CD14-positive monocyte (primary cell): ENCODE measurements at regions not wholly inside any gene's neighbourhood (a gene's known extent, or its start where the extent isn't known, plus 50 kb on each side); places are given as distances from the start of the nearest gene placed in this dataset.

Source experiments
- DNase-seq, 3 donors: peaks; one replicate each; pipeline ENCODE4 v3.0.0-alpha.2; 2011 to 2022
- H2AFZ ChIP-seq: 2 replicates; pipeline ENCODE4 v1.6.0; 2012; ENCODE audit warnings: mild to moderate bottlenecking, low read depth, low read length, inconsistent platforms; ENCODE audit not compliant: insufficient read depth, poor library complexity, severe bottlenecking
- H3K27ac ChIP-seq, 2 donors: 1 replicate in 1 of 2; 2 replicates in 1 of 2; pipeline ENCODE4 v1.5.1; 2012 to 2013; ENCODE audit warnings: low read length in 2 of 2, control low read depth in 1 of 2, inconsistent platforms in 1 of 2, low read depth in 1 of 2, mild to moderate bottlenecking in 1 of 2
- H3K27me3 ChIP-seq, 2 donors: one replicate each; pipeline versions ENCODE4 v1.6.0 to v1.6.1; 2011 to 2013; ENCODE audit warnings: low read length in 2 of 2; ENCODE audit not compliant: control insufficient read depth in 2 of 2, insufficient read depth in 2 of 2
- H3K36me3 ChIP-seq, 2 donors: replicated peaks in 1 of 2; 1 replicate in 1 of 2; 2 replicates in 1 of 2; pipeline versions ENCODE4 v1.5.1 to v1.6.1; 2012 to 2013; ENCODE audit warnings: low read length in 2 of 2, control low read depth in 1 of 2, inconsistent platforms in 1 of 2, mild to moderate bottlenecking in 1 of 2; ENCODE audit not compliant: insufficient read depth in 2 of 2, control insufficient read depth in 1 of 2
- H3K4me1 ChIP-seq, 2 donors: 1 replicate in 1 of 2; 2 replicates in 1 of 2; pipeline versions ENCODE4 v1.5.1 to v1.6.1; 2012 to 2013; ENCODE audit warnings: low read length in 2 of 2, control low read depth in 1 of 2, inconsistent platforms in 1 of 2, mild to moderate bottlenecking in 1 of 2, moderate library complexity in 1 of 2; ENCODE audit not compliant: insufficient read depth in 2 of 2, control insufficient read depth in 1 of 2
- H3K4me2 ChIP-seq: replicated peaks from 2 replicates; pipeline ENCODE3; 2012; ENCODE audit warnings: low read length, moderate library complexity, mild to moderate bottlenecking; ENCODE audit not compliant: poor library complexity, severe bottlenecking; ENCODE audit errors: extremely low read depth
- H3K4me3 ChIP-seq, 3 experiments: fragments of 200-600 bp in 1 of 3; sonication (generic) in 1 of 3; replicated peaks in 1 of 3; 1 replicate in 2 of 3; 2 replicates in 1 of 3; pipeline ENCODE4 v1.5.1; 2011 to 2013; ENCODE audit warnings: low read length in 3 of 3, mild to moderate bottlenecking in 3 of 3, control low read depth in 2 of 3, low read depth in 2 of 3, inconsistent platforms in 1 of 3, moderate library complexity in 1 of 3
- H3K79me2 ChIP-seq: 2 replicates; pipeline ENCODE4 v1.6.0; 2012; ENCODE audit warnings: mild to moderate bottlenecking, control low read depth, inconsistent platforms, low read length, moderate library complexity; ENCODE audit not compliant: insufficient read depth
- H3K9ac ChIP-seq: 2 replicates; pipeline ENCODE4 v1.6.0; 2017; ENCODE audit warnings: low read length, mild to moderate bottlenecking; ENCODE audit not compliant: insufficient read depth, poor library complexity, severe bottlenecking
- H3K9me3 ChIP-seq, 2 donors: replicated peaks in 1 of 2; 1 replicate in 1 of 2; 2 replicates in 1 of 2; pipeline versions ENCODE4 v1.5.1 to v1.6.1; 2012 to 2013; ENCODE audit warnings: low read length in 2 of 2, control low read depth in 1 of 2; ENCODE audit not compliant: control insufficient read depth in 1 of 2, insufficient read depth in 1 of 2
- H4K20me1 ChIP-seq: 2 replicates; pipeline ENCODE4 v1.6.0; 2012; ENCODE audit warnings: mild to moderate bottlenecking, low read length, control low read depth, moderate library complexity; ENCODE audit not compliant: insufficient read depth
- H3K27ac Mint-ChIP-seq, 7 donors: one replicate each; pipeline ENCODE4 v1.8.0; 2020; ENCODE audit warnings: mild to moderate bottlenecking in 7 of 7, mixed read lengths in 7 of 7, moderate library complexity in 6 of 7, inconsistent platforms in 2 of 7
- H3K27me3 Mint-ChIP-seq, 3 donors: one replicate each; pipeline ENCODE4 v1.8.0; 2021 to 2022; ENCODE audit warnings: low read depth in 3 of 3, mild to moderate bottlenecking in 3 of 3, mixed read lengths in 3 of 3, moderate library complexity in 3 of 3, inconsistent platforms in 1 of 3
- H3K36me3 Mint-ChIP-seq, 2 donors: one replicate each; pipeline ENCODE4 v1.8.0; 2020; ENCODE audit warnings: mixed read lengths in 2 of 2, inconsistent platforms in 1 of 2, mild to moderate bottlenecking in 1 of 2
- H3K4me1 Mint-ChIP-seq: one replicate; pipeline ENCODE4 v1.8.0; 2020; ENCODE audit warnings: mild to moderate bottlenecking, mixed read lengths
- H3K4me3 Mint-ChIP-seq, 2 donors: one replicate each; pipeline ENCODE4 v1.8.0; 2020; ENCODE audit warnings: mild to moderate bottlenecking in 2 of 2, mixed read lengths in 2 of 2, moderate library complexity in 1 of 2
- H3K9me3 Mint-ChIP-seq, 7 donors: one replicate each; pipeline ENCODE4 v1.8.0; 2020 to 2022; ENCODE audit warnings: mixed read lengths in 7 of 7, mild to moderate bottlenecking in 6 of 7, moderate library complexity in 6 of 7, inconsistent platforms in 2 of 7
- CTCF ChIP-seq: fragments of 200-600 bp; IDR thresholded peaks from one replicate; pipeline ENCODE4 v1.8.0; 2022; ENCODE audit warnings: antibody characterized with exemption, mild to moderate bottlenecking
- WGBS: methylation state at CpG from one replicate; pipeline ENCODE4 v1.1.5; 2013; ENCODE audit warnings: missing lambda C conversion rate; ENCODE audit not compliant: insufficient coverage; 5-methylcytosine and 5-hydroxymethylcytosine counted together
- intact Hi-C, 2 donors: fragments of 100-400 bp; cut with micrococcal nuclease; formaldehyde crosslinking; loops; one replicate each; pipeline versions ENCODE4 v1.15.0 to v1.15.1; 2023

- no peaks in the 10 kb centered on the region for H3K4me1 ChIP-seq
- no peaks in the 10 kb centered on the region for H3K36me3 ChIP-seq
- no peak for TF ChIP-seq CTCF
- Mint-ChIP-seq H3K9me3 (peaks cover 0 to 10% (median 2%) of the 10 kb centered on the region in 7 donors), H3K4me1 (no peaks in the 10 kb centered on the region), H3K4me3 (no peak overlapping the region), H3K27me3 (no peaks in the 10 kb centered on the region), H3K27ac (no peak overlapping the region), H3K36me3 (no peaks in the 10 kb centered on the region)
- no peak overlapping the region for H3K4me3 ChIP-seq
- DNase-seq = no peak
- H3K9me3 ChIP-seq = no peaks in the 10 kb centered on the region
- no peaks in the 10 kb centered on the region for H3K79me2 ChIP-seq
- no CpG with 5 or more reads among the region's 3 CpGs for WGBS
- H3K27ac ChIP-seq = no peak overlapping the region
- no peak overlapping the region for H3K4me2 ChIP-seq
- H2AFZ ChIP-seq = no peak overlapping the region
- H3K27me3 ChIP-seq = no peaks in the 10 kb centered on the region
- intact Hi-C loops = no loop called here
- no peak overlapping the region for H3K9ac ChIP-seq
- no peaks in the 10 kb centered on the region for H4K20me1 ChIP-seq
Observed at GRCh38 chr18:38458698-38459097, 893.1 kb upstream of the CELF4 start.

GRCh38 chr18:38456253-38456652 is 890.7 kb upstream of the CELF4 start:
- Histone ChIP-seq H3K27ac (no peak overlapping the region), H2AFZ (no peak overlapping the region), H3K4me3 (no peak overlapping the region), H3K36me3 (no peaks in the 10 kb centered on the region), H3K9ac (no peak overlapping the region), H3K79me2 (no peaks in the 10 kb centered on the region), H4K20me1 (no peaks in the 10 kb centered on the region), H3K9me3 (no peaks in the 10 kb centered on the region), H3K4me1 (no peaks in the 10 kb centered on the region), H3K4me2 (no peak overlapping the region), H3K27me3 (no peaks in the 10 kb centered on the region)
- H3K27ac Mint-ChIP-seq = no peak overlapping the region
- DNase-seq = no peak
- peaks cover 0 to 6% (median 2%) of the 10 kb centered on the region in 7 donors for H3K9me3 Mint-ChIP-seq
- no peak overlapping the region for H3K4me3 Mint-ChIP-seq
- H3K4me1 Mint-ChIP-seq = no peaks in the 10 kb centered on the region
- no peak for TF ChIP-seq CTCF
- intact Hi-C loops = no loop called here
- no peaks in the 10 kb centered on the region for H3K36me3 Mint-ChIP-seq
- WGBS = 95% methylated on average over 3 of the region's 5 CpGs
- peaks cover 0 to 1% (median 0%) of the 10 kb centered on the region in 3 donors for H3K27me3 Mint-ChIP-seq
